Central memory CD8-positive, alpha-beta T cell (primary cell): ENCODE measurements at regions not wholly inside any gene's neighbourhood (a gene's known extent, or its start where the extent isn't known, plus 50 kb on each side); places are given as distances from the start of the nearest gene placed in this dataset.

Experiments used
- ATAC-seq: fragments of 150-1000 bp; cut with Tn5 transposase; replicated peaks from 2 replicates; pipeline ENCODE4 v1.10.0; 2022; ENCODE audit warnings: mild to moderate bottlenecking, moderate FRiP score, moderate number of reproducible peaks; ENCODE audit not compliant: poor library complexity, severe bottlenecking; ENCODE audit errors: extremely low read depth
- DNase-seq, 2 donors: peaks; one replicate each; pipeline ENCODE4 v3.0.0; 2021; ENCODE audit warnings: low spot score in 2 of 2
- H3K27ac Mint-ChIP-seq: one replicate; pipeline ENCODE4 v1.8.0; 2022; ENCODE audit warnings: low read depth, mild to moderate bottlenecking, moderate library complexity, mixed read lengths
- H3K27me3 Mint-ChIP-seq: one replicate; pipeline ENCODE4 v1.8.0; 2022; ENCODE audit warnings: mixed read lengths
- H3K36me3 Mint-ChIP-seq: one replicate; pipeline ENCODE4 v1.8.0; 2022; ENCODE audit warnings: mild to moderate bottlenecking, moderate library complexity, mixed read lengths; ENCODE audit not compliant: insufficient read depth
- H3K4me1 Mint-ChIP-seq: one replicate; pipeline ENCODE4 v1.8.0; 2022; ENCODE audit warnings: mixed read lengths
- H3K4me3 Mint-ChIP-seq: one replicate; pipeline ENCODE4 v1.8.0; 2022; ENCODE audit warnings: mild to moderate bottlenecking, moderate library complexity, mixed read lengths
- H3K9me3 Mint-ChIP-seq: one replicate; pipeline ENCODE4 v1.8.0; 2022; ENCODE audit warnings: mixed read lengths

- Mint-ChIP-seq H3K27me3 (peaks cover 65% of the 10 kb centered on the region), H3K9me3 (no peaks in the 10 kb centered on the region), H3K4me1 (no peaks in the 10 kb centered on the region), H3K36me3 (no peaks in the 10 kb centered on the region), H3K27ac (no peak overlapping the region), H3K4me3 (no peak overlapping the region)
- ATAC-seq = no peak
- no peak for DNase-seq
Observed at GRCh38 chr2:204264621-204265140, 280.6 kb upstream of the PARD3B start.

- ATAC-seq (no peak), DNase-seq (no peak)
- Mint-ChIP-seq H3K4me3 (no peak overlapping the region), H3K36me3 (no peaks in the 10 kb centered on the region), H3K27me3 (peaks cover 57% of the 10 kb centered on the region), H3K4me1 (no peaks in the 10 kb centered on the region), H3K9me3 (no peaks in the 10 kb centered on the region), H3K27ac (no peak overlapping the region)
Observed at GRCh38 chr2:204265681-204266181, 279.5 kb upstream of the PARD3B start.

GRCh38 chr2:204268458-204268857 is 276.8 kb upstream of the PARD3B start:
- Mint-ChIP-seq H3K9me3 (no peaks in the 10 kb centered on the region), H3K36me3 (no peaks in the 10 kb centered on the region), H3K4me1 (no peaks in the 10 kb centered on the region), H3K4me3 (no peak overlapping the region), H3K27me3 (peaks cover 52% of the 10 kb centered on the region), H3K27ac (no peak overlapping the region)
- ATAC-seq = no peak
- no peak for DNase-seq

DNA sequence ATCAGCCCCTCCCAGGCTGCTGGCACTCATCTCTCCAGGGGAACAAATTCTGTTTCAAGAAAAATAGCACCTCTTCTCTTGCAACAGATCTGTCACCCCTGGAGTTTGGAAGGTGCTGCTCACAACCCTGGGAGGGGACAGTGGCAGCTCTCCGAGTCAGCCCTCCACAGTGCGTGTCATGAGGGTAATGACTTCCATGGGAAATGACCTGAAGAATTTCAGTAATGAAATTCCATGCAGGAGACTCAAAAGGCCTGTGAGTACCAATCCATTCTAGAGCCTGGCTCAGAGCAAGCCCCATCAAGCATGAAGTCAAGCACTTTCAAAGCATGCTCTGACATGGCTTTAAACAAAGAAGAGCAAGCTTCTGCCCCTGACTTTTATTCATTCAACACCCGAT is 276.3 kb upstream of the PARD3B start:
- peaks cover 47% of the 10 kb centered on the region for H3K27me3 Mint-ChIP-seq
- no peaks in the 10 kb centered on the region for H3K4me1 Mint-ChIP-seq
- H3K27ac Mint-ChIP-seq = no peak overlapping the region
- DNase-seq (no peak), ATAC-seq (no peak)
- no peaks in the 10 kb centered on the region for H3K9me3 Mint-ChIP-seq
- no peaks in the 10 kb centered on the region for H3K36me3 Mint-ChIP-seq
- no peak overlapping the region for H3K4me3 Mint-ChIP-seq

GRCh38 chr2:204272089-204272488 is 273.2 kb upstream of the PARD3B start:
- no peaks in the 10 kb centered on the region for H3K9me3 Mint-ChIP-seq
- DNase-seq = no peak
- H3K27ac Mint-ChIP-seq = no peak overlapping the region
- peaks cover 38% of the 10 kb centered on the region for H3K27me3 Mint-ChIP-seq
- no peak for ATAC-seq
- H3K36me3 Mint-ChIP-seq = no peaks in the 10 kb centered on the region
- no peaks in the 10 kb centered on the region for H3K4me1 Mint-ChIP-seq
- H3K4me3 Mint-ChIP-seq = no peak overlapping the region

- Mint-ChIP-seq H3K9me3 (no peaks in the 10 kb centered on the region), H3K4me1 (no peaks in the 10 kb centered on the region), H3K27me3 (peaks cover 38% of the 10 kb centered on the region), H3K36me3 (no peaks in the 10 kb centered on the region), H3K4me3 (no peak overlapping the region), H3K27ac (no peak overlapping the region)
- no peak for ATAC-seq
- DNase-seq = no peak
Observed at GRCh38 chr2:204272610-204273287, 272.5 kb upstream of the PARD3B start.

- no peak overlapping the region for H3K27ac Mint-ChIP-seq
- no peaks in the 10 kb centered on the region for H3K36me3 Mint-ChIP-seq
- no peak overlapping the region for H3K4me3 Mint-ChIP-seq
- DNase-seq (no peak), ATAC-seq (no peak)
- no peaks in the 10 kb centered on the region for H3K4me1 Mint-ChIP-seq
- no peaks in the 10 kb centered on the region for H3K9me3 Mint-ChIP-seq
- H3K27me3 Mint-ChIP-seq = peaks cover 48% of the 10 kb centered on the region
Observed at GRCh38 chr2:204274429-204274828, 270.8 kb upstream of the PARD3B start.

DNA sequence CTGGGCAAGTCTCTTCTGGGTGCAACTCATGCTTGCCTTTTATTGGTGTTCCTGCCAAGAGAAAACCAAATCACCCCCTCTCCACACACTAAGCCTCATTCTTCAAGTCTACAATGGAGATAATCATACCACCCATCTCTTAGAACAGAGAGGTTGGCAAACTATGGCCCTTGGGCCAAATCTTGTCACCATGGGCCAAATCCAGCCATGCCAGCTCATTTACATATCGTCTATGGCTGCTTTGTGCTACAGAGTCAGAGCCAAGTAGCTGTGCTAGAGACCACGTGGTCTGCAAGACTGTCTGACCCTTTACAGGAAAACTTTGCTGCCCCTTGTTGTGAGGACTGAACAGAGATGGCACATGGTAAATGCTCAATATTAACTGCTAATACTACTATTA is 270.3 kb upstream of the PARD3B start:
- ATAC-seq (no peak), DNase-seq (no peak)
- Mint-ChIP-seq H3K4me3 (no peak overlapping the region), H3K4me1 (no peaks in the 10 kb centered on the region), H3K27me3 (peaks cover 54% of the 10 kb centered on the region), H3K27ac (no peak overlapping the region), H3K9me3 (no peaks in the 10 kb centered on the region), H3K36me3 (no peaks in the 10 kb centered on the region)

DNA sequence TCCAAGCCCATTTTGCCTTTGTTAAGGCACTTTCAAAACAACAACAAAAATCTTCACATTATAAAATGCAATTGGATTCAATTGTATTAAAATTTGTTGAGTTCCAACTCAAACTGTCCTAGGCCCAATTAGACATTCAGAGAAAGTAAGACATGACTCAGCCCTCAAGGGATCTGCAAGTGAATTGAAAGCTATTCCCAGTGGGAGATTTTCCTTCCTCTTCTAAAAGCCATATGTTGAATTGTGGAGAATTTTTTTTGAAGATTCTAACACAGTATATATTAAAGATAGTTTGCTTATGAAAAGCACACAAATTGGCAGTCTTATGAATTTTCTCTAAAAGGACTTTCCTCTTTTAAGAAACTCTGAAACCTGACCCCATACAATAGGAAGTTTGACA is 268.0 kb upstream of the PARD3B start:
- H3K27me3 Mint-ChIP-seq = peaks cover 70% of the 10 kb centered on the region
- no peaks in the 10 kb centered on the region for H3K36me3 Mint-ChIP-seq
- no peaks in the 10 kb centered on the region for H3K9me3 Mint-ChIP-seq
- no peak overlapping the region for H3K27ac Mint-ChIP-seq
- DNase-seq (no peak), ATAC-seq (no peak)
- H3K4me3 Mint-ChIP-seq = no peak overlapping the region
- no peaks in the 10 kb centered on the region for H3K4me1 Mint-ChIP-seq

GRCh38 chr2:204278454-204278853 is 266.8 kb upstream of the PARD3B start:
- H3K27me3 Mint-ChIP-seq = peaks cover 80% of the 10 kb centered on the region
- ATAC-seq = no peak
- no peak overlapping the region for H3K4me3 Mint-ChIP-seq
- H3K36me3 Mint-ChIP-seq = no peaks in the 10 kb centered on the region
- no peaks in the 10 kb centered on the region for H3K9me3 Mint-ChIP-seq
- no peak for DNase-seq
- no peak overlapping the region for H3K27ac Mint-ChIP-seq
- H3K4me1 Mint-ChIP-seq = no peaks in the 10 kb centered on the region

DNA sequence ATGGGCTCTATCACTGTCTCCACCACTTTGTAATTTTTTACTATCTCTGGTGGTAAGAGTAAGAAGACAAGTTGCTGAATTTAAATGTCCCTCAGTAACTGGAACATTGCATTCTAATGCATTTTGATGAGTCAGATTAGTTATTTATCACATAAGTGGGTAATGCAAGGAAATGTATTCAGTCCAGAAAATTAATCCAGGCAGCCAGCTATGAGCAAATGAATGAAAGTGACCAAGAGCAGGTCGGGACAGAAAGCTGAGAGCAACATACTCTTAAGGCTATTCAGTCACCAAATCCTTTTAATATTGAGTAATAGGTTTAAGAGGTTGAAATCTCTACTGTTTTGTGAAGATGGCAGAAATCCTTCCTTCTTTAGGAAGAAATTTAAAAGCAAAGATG is 265.5 kb upstream of the PARD3B start:
- Mint-ChIP-seq H3K4me3 (no peak overlapping the region), H3K9me3 (no peaks in the 10 kb centered on the region), H3K27me3 (peaks cover 89% of the 10 kb centered on the region), H3K27ac (no peak overlapping the region), H3K36me3 (no peaks in the 10 kb centered on the region), H3K4me1 (no peaks in the 10 kb centered on the region)
- DNase-seq = no peak
- ATAC-seq = no peak

- no peaks in the 10 kb centered on the region for H3K36me3 Mint-ChIP-seq
- H3K4me1 Mint-ChIP-seq = no peaks in the 10 kb centered on the region
- ATAC-seq (no peak), DNase-seq (no peak)
- H3K4me3 Mint-ChIP-seq = no peak overlapping the region
- no peak overlapping the region for H3K27ac Mint-ChIP-seq
- no peaks in the 10 kb centered on the region for H3K9me3 Mint-ChIP-seq
- H3K27me3 Mint-ChIP-seq = peaks cover 89% of the 10 kb centered on the region
Observed at GRCh38 chr2:204280262-204280668, 265.0 kb upstream of the PARD3B start.

DNA sequence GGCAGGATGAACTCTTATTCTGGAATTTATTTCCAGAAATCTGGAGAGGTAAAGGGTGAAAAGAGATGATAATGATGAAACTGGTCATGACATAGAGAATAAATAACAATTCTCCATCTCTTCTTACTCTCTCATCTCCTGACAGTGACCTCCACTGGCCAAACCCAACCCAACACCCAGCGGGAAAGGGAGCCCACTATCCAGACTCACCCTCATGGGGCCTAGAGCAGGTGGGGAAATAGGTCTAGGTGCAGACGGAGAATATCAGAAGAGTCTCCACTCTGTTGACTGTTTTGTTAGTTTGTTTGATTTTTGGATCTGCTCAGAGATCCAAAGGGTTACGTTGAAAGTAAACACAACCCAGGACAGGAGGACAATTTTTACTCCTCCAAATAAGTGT is 263.2 kb upstream of the PARD3B start:
- H3K4me1 Mint-ChIP-seq = no peaks in the 10 kb centered on the region
- H3K9me3 Mint-ChIP-seq = no peaks in the 10 kb centered on the region
- no peaks in the 10 kb centered on the region for H3K36me3 Mint-ChIP-seq
- peaks cover 84% of the 10 kb centered on the region for H3K27me3 Mint-ChIP-seq
- ATAC-seq = no peak
- H3K4me3 Mint-ChIP-seq = no peak overlapping the region
- DNase-seq = no peak
- H3K27ac Mint-ChIP-seq = no peak overlapping the region
